ENCODE measurements at regions not wholly inside any gene's neighbourhood (a gene's known extent, or its start where the extent isn't known, plus 50 kb on each side); places are given as distances from the start of the nearest gene placed in this dataset.

DNA sequence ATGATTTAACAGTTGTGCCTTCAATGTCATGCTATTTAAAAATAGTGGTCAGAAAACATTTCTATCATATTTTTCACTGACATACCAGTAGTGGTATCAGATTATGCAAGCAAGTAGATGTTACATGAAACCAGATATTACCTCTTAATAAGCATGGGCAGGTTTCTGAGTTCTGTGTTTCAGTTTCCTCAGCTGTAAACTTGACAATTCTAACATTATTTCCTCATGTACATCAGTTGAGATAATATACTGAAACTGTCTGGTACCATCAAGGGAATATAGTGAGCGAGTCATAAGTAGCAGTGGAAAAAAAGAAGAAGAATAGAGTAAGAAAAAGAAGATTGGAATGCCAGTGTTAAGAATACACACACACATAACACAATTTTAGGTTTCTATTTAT lies 477.9 kb upstream of the MANEA start:
- no peak for DNase-seq
- no peak overlapping the region for H3K27ac Mint-ChIP-seq
- no peaks in the 10 kb centered on the region for H3K27me3 Mint-ChIP-seq (ENCODE audit: insufficient read depth)
- H3K9me3 Mint-ChIP-seq: peaks cover 7% of the 10 kb centered on the region
- no peaks in the 10 kb centered on the region for H3K36me3 Mint-ChIP-seq (ENCODE audit: low read depth)
- no peaks in the 10 kb centered on the region; the same call in 1 of the 2 replicates for H3K4me1 Mint-ChIP-seq (ENCODE audit: low read depth)
- TF ChIP-seq, protein P1, sequence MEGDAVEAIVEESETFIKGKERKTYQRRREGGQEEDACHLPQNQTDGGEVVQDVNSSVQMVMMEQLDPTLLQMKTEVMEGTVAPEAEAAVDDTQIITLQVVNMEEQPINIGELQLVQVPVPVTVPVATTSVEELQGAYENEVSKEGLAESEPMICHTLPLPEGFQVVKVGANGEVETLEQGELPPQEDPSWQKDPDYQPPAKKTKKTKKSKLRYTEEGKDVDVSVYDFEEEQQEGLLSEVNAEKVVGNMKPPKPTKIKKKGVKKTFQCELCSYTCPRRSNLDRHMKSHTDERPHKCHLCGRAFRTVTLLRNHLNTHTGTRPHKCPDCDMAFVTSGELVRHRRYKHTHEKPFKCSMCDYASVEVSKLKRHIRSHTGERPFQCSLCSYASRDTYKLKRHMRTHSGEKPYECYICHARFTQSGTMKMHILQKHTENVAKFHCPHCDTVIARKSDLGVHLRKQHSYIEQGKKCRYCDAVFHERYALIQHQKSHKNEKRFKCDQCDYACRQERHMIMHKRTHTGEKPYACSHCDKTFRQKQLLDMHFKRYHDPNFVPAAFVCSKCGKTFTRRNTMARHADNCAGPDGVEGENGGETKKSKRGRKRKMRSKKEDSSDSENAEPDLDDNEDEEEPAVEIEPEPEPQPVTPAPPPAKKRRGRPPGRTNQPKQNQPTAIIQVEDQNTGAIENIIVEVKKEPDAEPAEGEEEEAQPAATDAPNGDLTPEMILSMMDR (IDR thresholded peaks at IDR 0.05): no peak
- H3K4me3 Mint-ChIP-seq: no peak overlapping the region

DNA sequence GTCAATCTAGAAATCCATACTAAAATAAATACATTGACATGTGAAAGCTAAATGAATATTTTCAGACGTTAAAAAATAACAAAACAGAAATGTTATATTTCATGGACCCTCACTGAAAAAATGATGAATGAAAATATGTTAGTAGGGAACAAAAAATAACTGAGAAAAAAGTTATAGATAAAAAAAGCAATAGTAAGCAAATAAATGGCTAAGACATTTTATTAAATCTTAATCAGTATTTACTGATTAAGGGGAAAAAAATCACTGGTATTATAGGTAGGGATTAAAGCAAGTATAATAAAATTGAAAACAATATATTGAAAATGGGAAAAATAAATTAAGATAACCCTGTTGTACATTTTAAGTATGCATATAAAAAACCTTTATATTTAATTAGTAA lies 468.1 kb upstream of the MANEA start:
- no peaks in the 10 kb centered on the region for H3K36me3 Mint-ChIP-seq (ENCODE audit: low read depth)
- peaks cover 23% of the 10 kb centered on the region for H3K9me3 Mint-ChIP-seq
- DNase-seq: no peak
- H3K4me1 Mint-ChIP-seq (ENCODE audit: low read depth): no peaks in the 10 kb centered on the region
- no peaks in the 10 kb centered on the region for H3K27me3 Mint-ChIP-seq (ENCODE audit: insufficient read depth)
- no peak overlapping the region for H3K27ac Mint-ChIP-seq
- TF ChIP-seq, protein P1 (IDR thresholded peaks at IDR 0.05): no peak
- H3K4me3 Mint-ChIP-seq: no peak overlapping the region

DNA sequence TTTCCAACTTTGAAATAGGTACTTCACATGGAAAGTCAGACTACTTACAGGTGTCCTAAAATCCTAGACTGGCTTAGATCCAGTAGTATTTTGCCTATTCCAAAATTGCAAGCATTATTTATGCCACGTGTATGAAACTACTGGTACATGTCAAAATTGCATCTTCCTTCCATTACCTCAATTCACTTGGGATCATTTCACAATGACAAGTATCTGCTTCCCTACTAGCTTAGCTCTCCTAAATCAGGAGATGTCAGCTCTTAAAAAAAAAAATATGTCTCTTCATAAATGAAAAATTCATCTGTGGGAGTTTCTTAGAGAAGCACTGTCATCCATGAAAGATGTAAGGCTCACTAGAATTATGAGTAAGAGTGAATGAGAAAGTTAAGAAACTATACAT lies 466.6 kb upstream of the MANEA start:
- Mint-ChIP-seq H3K4me1 (ENCODE audit: low read depth) (no peaks in the 10 kb centered on the region), H3K27ac (no peak overlapping the region), H3K27me3 (ENCODE audit: insufficient read depth) (no peaks in the 10 kb centered on the region), H3K9me3 (peaks cover 12% of the 10 kb centered on the region; the same call in 1 of the 2 replicates), H3K4me3 (no peak overlapping the region), H3K36me3 (ENCODE audit: low read depth) (no peaks in the 10 kb centered on the region)
- TF ChIP-seq, protein P1 (IDR thresholded peaks at IDR 0.05): no peak
- no peak for DNase-seq

DNA sequence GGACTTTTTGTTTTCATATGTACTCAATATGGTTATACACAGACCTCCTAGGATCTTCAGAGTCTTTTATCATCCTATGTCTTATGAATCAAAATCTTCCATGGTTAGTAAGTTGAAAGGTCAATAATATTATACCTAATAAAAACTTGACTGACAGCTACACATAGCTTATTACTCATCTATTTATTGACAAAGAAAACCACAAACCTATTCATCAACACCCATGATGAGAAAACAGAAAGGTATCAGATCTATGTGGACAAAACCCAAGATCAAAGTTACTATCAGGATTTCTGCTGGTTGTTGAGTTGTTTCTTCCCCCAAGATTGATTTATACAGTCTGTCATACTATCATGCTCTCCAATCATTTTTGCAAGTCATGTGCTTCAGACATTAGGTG lies 460.1 kb upstream of the MANEA start:
- Mint-ChIP-seq H3K9me3 (peaks cover 24% of the 10 kb centered on the region), H3K27me3 (ENCODE audit: insufficient read depth) (no peaks in the 10 kb centered on the region), H3K4me3 (no peak overlapping the region), H3K27ac (no peak overlapping the region), H3K4me1 (ENCODE audit: low read depth) (no peaks in the 10 kb centered on the region), H3K36me3 (ENCODE audit: low read depth) (no peaks in the 10 kb centered on the region)
- DNase-seq: no peak
- TF ChIP-seq, protein P1 (IDR thresholded peaks at IDR 0.05): no peak

DNA sequence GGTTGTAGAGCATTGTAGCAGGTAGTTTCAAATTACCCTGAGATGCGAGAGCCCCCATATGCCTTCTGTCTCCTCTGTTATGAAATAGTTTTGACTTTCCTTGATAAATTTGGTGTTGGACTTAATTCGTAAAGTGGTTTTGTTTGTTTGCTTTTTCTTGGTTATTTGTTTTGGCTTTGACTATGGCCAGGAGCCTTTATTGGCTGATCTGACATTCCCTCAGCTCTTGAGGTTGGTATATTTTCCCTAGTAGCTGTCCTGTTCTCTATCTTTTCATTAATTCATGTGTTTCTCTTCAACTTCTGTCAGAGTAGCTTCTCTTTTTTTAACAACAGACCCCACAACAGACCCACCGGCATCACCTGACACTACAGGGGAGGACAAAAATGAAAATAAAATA lies 457.4 kb upstream of the MANEA start:
- Mint-ChIP-seq H3K9me3 (peaks cover 36% of the 10 kb centered on the region), H3K4me1 (ENCODE audit: low read depth) (no peaks in the 10 kb centered on the region)

More for the DNA sequence above, 457.4 kb upstream of the MANEA start:
- TF ChIP-seq, protein P1 (IDR thresholded peaks at IDR 0.05): no peak
- DNase-seq: no peak
- no peak overlapping the region for H3K4me3 Mint-ChIP-seq
- no peak overlapping the region for H3K27ac Mint-ChIP-seq
- H3K36me3 Mint-ChIP-seq (ENCODE audit: low read depth): peaks cover 4% of the 10 kb centered on the region
- no peaks in the 10 kb centered on the region for H3K27me3 Mint-ChIP-seq (ENCODE audit: insufficient read depth)
